HepG2 (cell line): ENCODE measurements at regions not wholly inside any gene's neighbourhood (a gene's known extent, or its start where the extent isn't known, plus 50 kb on each side); places are given as distances from the start of the nearest gene placed in this dataset.

ENCODE experiments used
- ATAC-seq: fragments of 200-7000 bp; cut with Tn5 transposase; 3 replicates; pipeline ENCODE4 v1.9.1; 2020; ENCODE audit warnings: mild to moderate bottlenecking, moderate library complexity
- BruUV-seq: library from RNA; stranded (reverse); fragments of 400-500 nt; replicated peaks from 2 replicates; lab custom pipeline; 2021; lab: Mats Ljungman, UMichigan
- CTCF ChIA-PET: fragments of 300-600 bp; formaldehyde crosslinking; extraction: SDS; loops from one replicate; lab custom pipeline; 2021; ENCODE audit warnings: low total read pairs, inconsistent platforms, low intra/inter-chr PET ratio; lab: Yijun Ruan, JAX
- POLR2A ChIA-PET: fragments of 350-600 bp; sonication (Branson Sonifier 250); formaldehyde crosslinking; loops from one replicate; lab custom pipeline; 2020; ENCODE audit warnings: antibody characterized with exemption, inconsistent platforms; lab: Yijun Ruan, JAX
- DNase-seq: peaks from one replicate; pipeline ENCODE4 v3.0.0-alpha.2; 2015; ENCODE audit warnings: low spot score
- FAIRE-seq: peaks from 3 replicates; lab custom pipeline; 2011; peaks lifted over from hg19 to GRCh38; lab: Jason Lieb, UNC
- H2AFZ ChIP-seq: one replicate; pipeline ENCODE4 v1.6.1; 2011; ENCODE audit warnings: low read length, inconsistent platforms
- H3K27ac ChIP-seq: fragments of 300-600 bp; 3 replicates; pipeline ENCODE4 v1.8.0; 2011; ENCODE audit warnings: mixed run types, mild to moderate bottlenecking, mixed read lengths, low read length, inconsistent platforms; ENCODE audit not compliant: insufficient read depth; ENCODE audit errors: extremely low read length
- H3K27me3 ChIP-seq, 2 experiments: fragments of 200-600 bp in 1 of 2; 2 replicates in 1 of 2; 3 replicates in 1 of 2; pipeline versions ENCODE4 v1.6.0 to v1.8.0; 2011; ENCODE audit warnings: low read length in 2 of 2, mild to moderate bottlenecking in 2 of 2, moderate library complexity in 2 of 2, inconsistent platforms in 1 of 2; ENCODE audit not compliant: insufficient read depth in 2 of 2, control insufficient read depth in 1 of 2
- H3K36me3 ChIP-seq, 2 experiments: fragments of 200-600 bp in 1 of 2; replicated peaks in 1 of 2; 2 replicates in 1 of 2; 3 replicates in 1 of 2; pipeline versions ENCODE4 v1.5.1 to v1.8.0; 2011; ENCODE audit warnings: low read length in 2 of 2, inconsistent platforms in 1 of 2; ENCODE audit not compliant: insufficient read depth in 2 of 2, control insufficient read depth in 1 of 2
- H3K4me1 ChIP-seq: 2 replicates; pipeline ENCODE4 v1.5.1; 2012; ENCODE audit warnings: low read length, inconsistent platforms; ENCODE audit not compliant: insufficient read depth
- H3K4me2 ChIP-seq: 2 replicates; pipeline ENCODE4 v1.6.0; 2011; ENCODE audit warnings: low read depth, low read length, inconsistent platforms
- H3K4me3 ChIP-seq, 3 experiments: fragments of 200-600 bp in 1 of 3; sonication (generic), shearing (Covaris generic) in 1 of 3; replicated peaks in 1 of 3; 2 replicates each; pipeline ENCODE4 v1.5.1; 2011 to 2016; ENCODE audit warnings: low read length in 3 of 3, inconsistent platforms in 2 of 3, low read depth in 2 of 3, mild to moderate bottlenecking in 2 of 3, control low read depth in 1 of 3, mixed read lengths in 1 of 3; ENCODE audit not compliant: insufficient read depth in 1 of 3
- H3K79me2 ChIP-seq: one replicate; pipeline ENCODE4 v1.6.1; 2011; ENCODE audit warnings: low read length, inconsistent platforms; ENCODE audit not compliant: insufficient read depth
- H3K9ac ChIP-seq: 2 replicates; pipeline ENCODE4 v1.6.0; 2011; ENCODE audit warnings: mild to moderate bottlenecking, low read depth, low read length, inconsistent platforms; ENCODE audit not compliant: insufficient read depth
- H3K9me3 ChIP-seq: 2 replicates; pipeline ENCODE4 v1.5.1; 2012; ENCODE audit warnings: mild to moderate bottlenecking, low read length
- H4K20me1 ChIP-seq: 2 replicates; pipeline ENCODE4 v1.6.0; 2011; ENCODE audit warnings: inconsistent platforms, mild to moderate bottlenecking, low read length, moderate library complexity; ENCODE audit not compliant: insufficient read depth
- BORCS8-MEF2B ChIP-seq: sonication (generic); formaldehyde crosslinking; IDR thresholded peaks from 2 replicates; pipeline ENCODE4 v1.8.0; 2022; ENCODE audit warnings: mild to moderate bottlenecking, missing genetic modification reagents
- FOXO4 ChIP-seq: sonication (generic); formaldehyde crosslinking; conservative IDR thresholded peaks from 2 replicates; pipeline ENCODE4 v1.8.1; 2023; ENCODE audit warnings: missing genetic modification reagents
- HNRNPK ChIP-seq: fragments of 200-400 bp; formaldehyde crosslinking; IDR thresholded peaks from 2 replicates; pipeline ENCODE4 v1.6.1; 2018; ENCODE audit warnings: low read length, low read depth, moderate library complexity, mild to moderate bottlenecking; ENCODE audit not compliant: poor library complexity, severe bottlenecking
- IRF1 ChIP-seq: sonication (generic); formaldehyde crosslinking; IDR thresholded peaks from 2 replicates; pipeline ENCODE4 v1.4.0; 2020; ENCODE audit warnings: low read depth, mild to moderate bottlenecking, missing genetic modification reagents
- NR2F6 ChIP-seq, 2 experiments: IDR thresholded peaks; 2 replicates each; pipeline ENCODE4 v1.6.1; 2016; ENCODE audit warnings: antibody characterized with exemption in 1 of 2, mild to moderate bottlenecking in 1 of 2
- RFX3 ChIP-seq: IDR thresholded peaks from 2 replicates; pipeline ENCODE4 v1.6.1; 2016; ENCODE audit warnings: missing biosample characterization, missing genetic modification reagents
- TERF1 ChIP-seq: sonication (generic); formaldehyde crosslinking; IDR thresholded peaks from 2 replicates; pipeline ENCODE4 v1.8.0; 2022; ENCODE audit warnings: mild to moderate bottlenecking, missing genetic modification reagents, moderate library complexity
- ZBTB20 ChIP-seq: sonication (generic); formaldehyde crosslinking; IDR thresholded peaks from 2 replicates; pipeline ENCODE4 v1.8.1; 2023; ENCODE audit warnings: missing genetic modification reagents, low read depth, mild to moderate bottlenecking, borderline replicate concordance
- ZNF207 ChIP-seq: fragments of 450-650 bp; IDR thresholded peaks from 2 replicates; pipeline ENCODE4 v1.6.1; 2016; ENCODE audit warnings: antibody characterized with exemption, borderline replicate concordance
- ZNF646 ChIP-seq: sonication (generic); formaldehyde crosslinking; IDR thresholded peaks from 2 replicates; pipeline ENCODE4 v1.9.0; 2021; ENCODE audit warnings: mild to moderate bottlenecking, missing genetic modification reagents
- ZNF713 ChIP-seq: sonication (generic); formaldehyde crosslinking; IDR thresholded peaks from 2 replicates; pipeline ENCODE4 v1.4.0; 2020; ENCODE audit warnings: mild to moderate bottlenecking, missing genetic modification reagents
- ZNF746 ChIP-seq: sonication (generic); formaldehyde crosslinking; IDR thresholded peaks from 2 replicates; pipeline ENCODE4 v1.8.0; 2022; ENCODE audit warnings: mild to moderate bottlenecking, missing genetic modification reagents
- WGBS: methylation state at CpG from one replicate; pipeline ENCODE4 v1.1.6; 2017; ENCODE audit warnings: low lambda C conversion rate; 5-methylcytosine and 5-hydroxymethylcytosine counted together
- in situ Hi-C: cut with HindIII; loops from 2 replicates; pipeline ENCODE4 v1.10.0; 2017; ENCODE audit warnings: low pct_unique_long_range_greater_than_20kb; ENCODE audit not compliant: extremely low pct_ligation_motif_present
- intact Hi-C: fragments of 100-400 bp; cut with micrococcal nuclease; formaldehyde crosslinking; loops from one replicate; pipeline ENCODE4 v1.10.0; 2022; ENCODE audit not compliant: unreplicated experiment

- TF ChIP-seq BORCS8-MEF2B (CRISPR knock-in tag), result no peak
Observed at GRCh38 chr18:27239669-27240068, 54.6 kb upstream of the CHST9 start (continued).

GRCh38 chr18:27235218-27235870 is 50.2 kb upstream of the CHST9 start:
- in situ Hi-C loops, result no loop called here
- no TSS peak for BruUV-seq
- Histone ChIP-seq H4K20me1 (no peaks in the 10 kb centered on the region), H3K4me2 (no peak overlapping the region), H2AFZ (no peak overlapping the region), H3K4me3 (no peak overlapping the region), H3K9me3 (no peaks in the 10 kb centered on the region), H3K79me2 (no peaks in the 10 kb centered on the region), H3K9ac (no peak overlapping the region), H3K4me1 (no peaks in the 10 kb centered on the region), H3K27me3 (no peaks in the 10 kb centered on the region), H3K27ac (no peak overlapping the region), H3K36me3 (no peaks in the 10 kb centered on the region)
- no peak for FAIRE-seq
- intact Hi-C loops, result no loop called here
- CTCF ChIA-PET, result no interaction called here
- WGBS, result 32% methylated on average over 4 of the region's 4 CpGs
- no peak for DNase-seq
- POLR2A ChIA-PET, result no interaction called here
- ATAC-seq, result no peak
- no peak for TF ChIP-seq RFX3 (CRISPR knock-in tag)
- no peak for TF ChIP-seq NR2F6 (IDR thresholded peaks at IDR 0.05)
- TF ChIP-seq NR2F6 (CRISPR knock-in tag; IDR thresholded peaks at IDR 0.05), result no peak
- TF ChIP-seq ZNF646 (CRISPR knock-in tag), result no peak
- no peak for TF ChIP-seq ZBTB20 (CRISPR knock-in tag)
- no peak for TF ChIP-seq ZNF746
- TF ChIP-seq IRF1 (CRISPR knock-in tag), result no peak
- no peak for TF ChIP-seq TERF1 (CRISPR knock-in tag)
- no peak for TF ChIP-seq ZNF207
- no peak for TF ChIP-seq HNRNPK
- TF ChIP-seq ZNF713 (CRISPR knock-in tag), result no peak
- no peak for TF ChIP-seq FOXO4 (CRISPR knock-in tag)
